Gastrocnemius medialis (tissue), 4 donors: ENCODE measurements at regions not wholly inside any gene's neighbourhood (a gene's known extent, or its start where the extent isn't known, plus 50 kb on each side); places are given as distances from the start of the nearest gene placed in this dataset.

Source experiments
- POLR2A ChIP-seq, 2 donors: fragments of 450-650 bp; IDR thresholded peaks; one replicate each; pipeline ENCODE4 v1.6.1; 2017; ENCODE audit warnings: antibody characterized with exemption in 2 of 2, mild to moderate bottlenecking in 2 of 2, moderate library complexity in 2 of 2
- TF ChIP-seq, protein P1 (sequence below), 5 experiments: fragments of 450-650 bp in 3 of 5; fragments of 200-600 bp in 2 of 5; sonication (generic) in 2 of 5; IDR thresholded peaks in 4 of 5; conservative IDR thresholded peaks in 1 of 5; 1 replicate in 4 of 5; 2 replicates in 1 of 5; pipeline ENCODE4 v1.5.1; 2016 to 2019; ENCODE audit warnings: antibody characterized with exemption in 5 of 5, mild to moderate bottlenecking in 3 of 5, moderate library complexity in 3 of 5

DNA sequence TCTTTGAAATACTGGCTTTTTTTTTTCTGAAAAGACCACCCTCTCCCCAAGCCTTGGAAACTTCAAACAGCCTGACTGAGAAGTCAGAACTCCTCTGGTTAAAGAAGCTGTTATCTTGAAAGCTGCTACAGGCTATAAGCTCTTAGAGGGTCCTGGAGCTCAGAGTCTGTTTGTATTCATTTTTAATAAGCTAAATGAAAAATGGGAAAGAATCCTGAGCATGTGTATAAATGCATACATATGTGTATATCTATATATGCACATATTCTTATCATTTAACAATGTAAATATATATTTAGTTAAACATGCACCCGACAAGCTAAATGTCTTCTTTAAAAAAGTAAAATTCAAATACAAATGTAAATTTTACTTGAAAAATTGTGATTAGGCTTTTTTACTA lies 494.9 kb upstream of the POU3F2 start:
- TF ChIP-seq, protein P1, sequence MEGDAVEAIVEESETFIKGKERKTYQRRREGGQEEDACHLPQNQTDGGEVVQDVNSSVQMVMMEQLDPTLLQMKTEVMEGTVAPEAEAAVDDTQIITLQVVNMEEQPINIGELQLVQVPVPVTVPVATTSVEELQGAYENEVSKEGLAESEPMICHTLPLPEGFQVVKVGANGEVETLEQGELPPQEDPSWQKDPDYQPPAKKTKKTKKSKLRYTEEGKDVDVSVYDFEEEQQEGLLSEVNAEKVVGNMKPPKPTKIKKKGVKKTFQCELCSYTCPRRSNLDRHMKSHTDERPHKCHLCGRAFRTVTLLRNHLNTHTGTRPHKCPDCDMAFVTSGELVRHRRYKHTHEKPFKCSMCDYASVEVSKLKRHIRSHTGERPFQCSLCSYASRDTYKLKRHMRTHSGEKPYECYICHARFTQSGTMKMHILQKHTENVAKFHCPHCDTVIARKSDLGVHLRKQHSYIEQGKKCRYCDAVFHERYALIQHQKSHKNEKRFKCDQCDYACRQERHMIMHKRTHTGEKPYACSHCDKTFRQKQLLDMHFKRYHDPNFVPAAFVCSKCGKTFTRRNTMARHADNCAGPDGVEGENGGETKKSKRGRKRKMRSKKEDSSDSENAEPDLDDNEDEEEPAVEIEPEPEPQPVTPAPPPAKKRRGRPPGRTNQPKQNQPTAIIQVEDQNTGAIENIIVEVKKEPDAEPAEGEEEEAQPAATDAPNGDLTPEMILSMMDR (IDR thresholded peaks at IDR 0.05 in 4 of 5, conservative IDR thresholded peaks at IDR 0.05 in 1 of 5): no peak
- no peak for TF ChIP-seq POLR2A (IDR thresholded peaks at IDR 0.05)
